Testis (tissue), 2 donors: ENCODE measurements at regions not wholly inside any gene's neighbourhood (a gene's known extent, or its start where the extent isn't known, plus 50 kb on each side); places are given as distances from the start of the nearest gene placed in this dataset.
"Not testable (repeated sequence)": the region's sequence is repeated elsewhere in the genome, so short reads cannot be mapped to it uniquely, and the experiment has no call there.

Experiments used
- POLR2A ChIP-seq: fragments of 450-650 bp; IDR thresholded peaks from one replicate; pipeline ENCODE4 v1.6.1; 2017; ENCODE audit warnings: antibody characterized with exemption, mild to moderate bottlenecking, moderate library complexity
- TF ChIP-seq, protein P1 (sequence below), 3 experiments: fragments of 450-650 bp in 2 of 3; fragments of 200-600 bp in 1 of 3; sonication (generic) in 1 of 3; IDR thresholded peaks; one replicate each; pipeline ENCODE4 v1.5.1; 2016 to 2019; ENCODE audit warnings: antibody characterized with exemption in 3 of 3, mild to moderate bottlenecking in 2 of 3, moderate library complexity in 1 of 3

DNA sequence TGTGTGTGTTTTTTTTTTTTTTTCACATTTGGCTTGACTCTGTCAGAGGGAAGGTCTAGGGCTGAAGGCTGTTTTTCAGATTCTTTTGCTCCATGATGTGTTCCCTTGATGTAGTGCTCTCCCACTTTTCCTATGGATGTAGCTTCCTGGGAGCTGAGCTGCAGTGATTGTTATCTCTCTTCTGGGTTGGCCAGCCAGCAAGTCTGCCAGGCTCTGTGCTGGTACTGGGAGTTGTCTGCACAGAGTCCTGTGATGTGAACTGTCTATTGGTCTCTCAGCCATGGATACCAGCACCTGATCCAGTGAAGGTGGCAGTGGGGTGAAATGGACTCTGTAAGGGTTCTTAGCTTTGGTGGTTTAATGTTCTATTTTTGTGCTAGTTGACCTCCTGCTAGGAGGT lies 377.4 kb upstream of the MAN1A1 start:
- TF ChIP-seq, protein P1, sequence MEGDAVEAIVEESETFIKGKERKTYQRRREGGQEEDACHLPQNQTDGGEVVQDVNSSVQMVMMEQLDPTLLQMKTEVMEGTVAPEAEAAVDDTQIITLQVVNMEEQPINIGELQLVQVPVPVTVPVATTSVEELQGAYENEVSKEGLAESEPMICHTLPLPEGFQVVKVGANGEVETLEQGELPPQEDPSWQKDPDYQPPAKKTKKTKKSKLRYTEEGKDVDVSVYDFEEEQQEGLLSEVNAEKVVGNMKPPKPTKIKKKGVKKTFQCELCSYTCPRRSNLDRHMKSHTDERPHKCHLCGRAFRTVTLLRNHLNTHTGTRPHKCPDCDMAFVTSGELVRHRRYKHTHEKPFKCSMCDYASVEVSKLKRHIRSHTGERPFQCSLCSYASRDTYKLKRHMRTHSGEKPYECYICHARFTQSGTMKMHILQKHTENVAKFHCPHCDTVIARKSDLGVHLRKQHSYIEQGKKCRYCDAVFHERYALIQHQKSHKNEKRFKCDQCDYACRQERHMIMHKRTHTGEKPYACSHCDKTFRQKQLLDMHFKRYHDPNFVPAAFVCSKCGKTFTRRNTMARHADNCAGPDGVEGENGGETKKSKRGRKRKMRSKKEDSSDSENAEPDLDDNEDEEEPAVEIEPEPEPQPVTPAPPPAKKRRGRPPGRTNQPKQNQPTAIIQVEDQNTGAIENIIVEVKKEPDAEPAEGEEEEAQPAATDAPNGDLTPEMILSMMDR (IDR thresholded peaks at IDR 0.05): not testable (repeated sequence)
- not testable (repeated sequence) for TF ChIP-seq POLR2A
